Astrocyte (in vitro differentiated cells and primary cell): ENCODE measurements at regions not wholly inside any gene's neighbourhood (a gene's known extent, or its start where the extent isn't known, plus 50 kb on each side); places are given as distances from the start of the nearest gene placed in this dataset.

ENCODE experiments used
- EZH2 ChIP-seq: IDR thresholded peaks from 2 replicates; pipeline ENCODE4 v1.6.1; 2012; ENCODE audit warnings: mild to moderate bottlenecking, low read length, inconsistent platforms; ENCODE audit not compliant: insufficient read depth
- TF ChIP-seq, protein P1 (sequence below): IDR thresholded peaks from 2 replicates; pipeline ENCODE4 v1.5.1; 2011; ENCODE audit warnings: low read depth, mild to moderate bottlenecking, inconsistent platforms, low read length, moderate library complexity; ENCODE audit not compliant: insufficient read depth

DNA sequence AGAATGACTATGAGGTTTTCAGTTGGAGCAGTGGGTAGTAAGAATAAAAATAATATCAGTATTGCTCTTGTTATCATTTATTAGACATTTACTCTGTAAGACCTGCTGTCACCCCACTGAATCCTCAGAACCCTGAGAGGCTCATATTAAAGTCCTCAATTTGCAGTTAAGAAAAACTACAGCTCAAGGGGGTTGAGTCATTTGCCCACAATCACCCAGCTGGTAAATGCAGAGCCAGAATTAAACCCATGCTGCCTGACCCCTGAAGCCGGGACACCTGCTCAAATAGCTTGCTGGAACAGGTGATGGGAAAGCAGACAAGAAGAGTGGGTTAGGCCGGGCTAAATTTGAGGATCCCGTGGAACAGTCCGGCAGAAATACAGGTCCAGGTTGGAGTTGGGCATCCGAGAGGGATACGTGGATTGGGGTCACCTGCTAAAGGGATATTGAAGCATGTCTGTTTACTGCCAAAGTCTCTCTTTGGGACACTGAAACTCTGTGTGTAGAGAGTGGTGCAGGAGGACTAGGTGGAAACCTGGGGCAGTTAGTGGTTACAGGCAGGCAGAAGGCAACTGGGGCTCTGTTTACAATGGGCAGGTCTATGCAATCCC lies 344.1 kb downstream of the CDC5L start:
- TF ChIP-seq EZH2, result no peak
- TF ChIP-seq, protein P1, sequence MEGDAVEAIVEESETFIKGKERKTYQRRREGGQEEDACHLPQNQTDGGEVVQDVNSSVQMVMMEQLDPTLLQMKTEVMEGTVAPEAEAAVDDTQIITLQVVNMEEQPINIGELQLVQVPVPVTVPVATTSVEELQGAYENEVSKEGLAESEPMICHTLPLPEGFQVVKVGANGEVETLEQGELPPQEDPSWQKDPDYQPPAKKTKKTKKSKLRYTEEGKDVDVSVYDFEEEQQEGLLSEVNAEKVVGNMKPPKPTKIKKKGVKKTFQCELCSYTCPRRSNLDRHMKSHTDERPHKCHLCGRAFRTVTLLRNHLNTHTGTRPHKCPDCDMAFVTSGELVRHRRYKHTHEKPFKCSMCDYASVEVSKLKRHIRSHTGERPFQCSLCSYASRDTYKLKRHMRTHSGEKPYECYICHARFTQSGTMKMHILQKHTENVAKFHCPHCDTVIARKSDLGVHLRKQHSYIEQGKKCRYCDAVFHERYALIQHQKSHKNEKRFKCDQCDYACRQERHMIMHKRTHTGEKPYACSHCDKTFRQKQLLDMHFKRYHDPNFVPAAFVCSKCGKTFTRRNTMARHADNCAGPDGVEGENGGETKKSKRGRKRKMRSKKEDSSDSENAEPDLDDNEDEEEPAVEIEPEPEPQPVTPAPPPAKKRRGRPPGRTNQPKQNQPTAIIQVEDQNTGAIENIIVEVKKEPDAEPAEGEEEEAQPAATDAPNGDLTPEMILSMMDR, result no peak
